Naive thymus-derived CD8-positive, alpha-beta T cell (primary cell): ENCODE measurements at regions not wholly inside any gene's neighbourhood (a gene's known extent, or its start where the extent isn't known, plus 50 kb on each side); places are given as distances from the start of the nearest gene placed in this dataset.
"Not testable (repeated sequence)": the region's sequence is repeated elsewhere in the genome, so short reads cannot be mapped to it uniquely, and the experiment has no call there.

Experiments
- ATAC-seq, 2 donors: fragments of 150-1000 bp; cut with Tn5 transposase in 1 of 2; sonication (Bioruptor Pico), chemical (Tn5 transposase) in 1 of 2; 1 replicate in 1 of 2; 2 replicates in 1 of 2; pipeline ENCODE4 v1.10.0; 2021; ENCODE audit warnings: mild to moderate bottlenecking in 2 of 2, moderate library complexity in 2 of 2
- POLR2A ChIA-PET: fragments of 350-600 bp; sonication (Branson Sonifier 250); formaldehyde crosslinking; loops from one replicate; lab custom pipeline; 2021; ENCODE audit warnings: antibody characterized with exemption; lab: Charles Lee
- DNase-seq, 10 donors: peaks; one replicate each; pipeline versions ENCODE4 v3.0.0 to v3.0.0-alpha.2; 2020 to 2022
- H3K27ac Mint-ChIP-seq, 10 donors: one replicate each; pipeline ENCODE4 v1.8.0; 2020 to 2022; ENCODE audit warnings: mild to moderate bottlenecking in 10 of 10, mixed read lengths in 10 of 10, moderate library complexity in 4 of 10, inconsistent platforms in 1 of 10
- H3K27me3 Mint-ChIP-seq, 5 donors: one replicate each; pipeline ENCODE4 v1.8.0; 2021 to 2022; ENCODE audit warnings: mixed read lengths in 5 of 5
- H3K36me3 Mint-ChIP-seq, 3 donors: one replicate each; pipeline ENCODE4 v1.8.0; 2020 to 2022; ENCODE audit warnings: mixed read lengths in 3 of 3, mild to moderate bottlenecking in 2 of 3, inconsistent platforms in 1 of 3
- H3K4me1 Mint-ChIP-seq, 4 donors: one replicate each; pipeline ENCODE4 v1.8.0; 2021 to 2022; ENCODE audit warnings: mixed read lengths in 4 of 4
- H3K4me3 Mint-ChIP-seq, 10 donors: one replicate each; pipeline ENCODE4 v1.8.0; 2020 to 2022; ENCODE audit warnings: mild to moderate bottlenecking in 10 of 10, mixed read lengths in 10 of 10, moderate library complexity in 6 of 10, inconsistent platforms in 1 of 10
- H3K9me3 Mint-ChIP-seq, 9 donors: one replicate each; pipeline ENCODE4 v1.8.0; 2020 to 2022; ENCODE audit warnings: mixed read lengths in 9 of 9, mild to moderate bottlenecking in 3 of 9, inconsistent platforms in 1 of 9, moderate library complexity in 1 of 9

DNA sequence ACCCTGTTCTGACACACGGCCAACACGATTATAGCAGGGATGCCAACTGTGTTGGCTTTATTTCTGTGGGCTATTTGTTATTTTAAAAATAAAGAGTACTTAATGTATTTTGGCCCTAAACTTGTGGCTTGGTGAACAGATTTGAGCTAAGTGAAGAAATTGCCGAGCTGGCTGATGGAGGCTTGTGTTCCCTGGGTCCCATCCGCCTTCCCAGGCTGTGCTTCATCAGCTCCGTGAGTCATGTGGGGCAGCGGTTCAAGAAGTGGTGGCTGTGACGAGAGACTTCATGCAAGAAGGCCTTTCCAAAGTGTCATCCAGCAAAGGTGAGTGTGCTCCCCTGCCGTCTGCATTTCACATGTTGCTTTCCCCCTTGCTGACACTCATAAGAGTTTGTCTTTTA is 73.6 kb upstream of the NCK2 start:
- H3K27me3 Mint-ChIP-seq: no peaks in the 10 kb centered on the region
- no peak overlapping the region for H3K27ac Mint-ChIP-seq
- H3K9me3 Mint-ChIP-seq: peaks cover 4 to 28% (median 14%) of the 10 kb centered on the region in 9 donors
- DNase-seq (no peak), ATAC-seq (no peak)
- peaks cover 0 to 7% (median 2%) of the 10 kb centered on the region in 4 donors for H3K4me1 Mint-ChIP-seq
- POLR2A ChIA-PET: no interaction called here
- H3K36me3 Mint-ChIP-seq: peaks cover 0 to 17% (median 13%) of the 10 kb centered on the region in 3 donors
- no peak overlapping the region for H3K4me3 Mint-ChIP-seq

DNA sequence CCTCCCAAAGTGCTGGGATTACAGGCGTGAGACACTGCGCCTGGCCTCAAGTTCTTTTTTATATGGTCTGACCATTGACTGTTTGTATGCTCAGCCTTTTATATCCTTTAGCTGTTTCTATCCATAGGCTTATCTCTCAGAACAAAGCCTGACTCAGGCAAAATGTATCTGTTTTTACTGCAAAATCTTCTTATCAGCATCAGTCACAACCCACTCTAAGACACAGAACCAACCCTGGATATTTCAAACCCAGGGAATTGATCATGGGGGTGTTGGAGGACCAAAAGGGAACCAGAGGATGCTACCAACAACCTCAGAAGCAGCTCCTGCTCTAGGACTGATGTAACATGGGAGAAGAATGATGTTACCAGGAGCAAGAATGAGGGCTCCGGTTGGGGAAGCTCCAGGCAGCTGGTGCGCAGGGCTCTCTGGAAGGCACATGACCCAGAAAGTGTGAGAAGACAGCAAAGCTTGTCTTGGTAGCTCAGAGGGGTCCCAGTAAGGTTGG is 75.3 kb upstream of the NCK2 start:
- H3K36me3 Mint-ChIP-seq: peaks cover 0 to 27% (median 27%) of the 10 kb centered on the region in 3 donors
- no peaks in the 10 kb centered on the region for H3K27me3 Mint-ChIP-seq
- no peak for DNase-seq
- no peak for ATAC-seq
- peaks cover 0 to 2% (median 0%) of the 10 kb centered on the region in 4 donors for H3K4me1 Mint-ChIP-seq
- POLR2A ChIA-PET: no interaction called here
- no peak overlapping the region for H3K4me3 Mint-ChIP-seq
- peaks cover 11 to 45% (median 24%) of the 10 kb centered on the region in 9 donors for H3K9me3 Mint-ChIP-seq
- no peak overlapping the region for H3K27ac Mint-ChIP-seq

DNA sequence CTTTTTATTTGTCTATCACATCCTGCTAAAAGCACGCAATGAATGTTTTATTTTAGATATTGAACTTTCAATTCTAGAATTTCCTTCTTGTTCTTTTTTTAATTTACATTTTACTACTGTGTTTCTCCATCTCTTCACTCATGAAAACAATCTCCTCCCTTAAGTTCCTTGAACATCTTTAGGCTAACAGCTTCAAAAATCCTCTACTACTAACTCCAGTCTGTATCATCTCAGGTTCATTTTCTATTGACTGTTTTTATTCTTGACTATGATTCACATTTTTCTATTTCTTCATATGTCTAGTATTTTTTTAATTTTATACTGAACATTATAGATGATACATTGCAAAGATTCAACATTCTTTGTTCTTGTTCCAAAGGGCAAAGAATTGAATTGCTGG is 79.2 kb upstream of the NCK2 start:
- H3K27me3 Mint-ChIP-seq: no peaks in the 10 kb centered on the region
- H3K4me3 Mint-ChIP-seq: no peak overlapping the region
- H3K27ac Mint-ChIP-seq: no peak overlapping the region
- ATAC-seq (no peak), DNase-seq (no peak)
- POLR2A ChIA-PET: no interaction called here
- H3K9me3 Mint-ChIP-seq: peaks cover 18 to 53% (median 24%) of the 10 kb centered on the region in 9 donors
- H3K4me1 Mint-ChIP-seq: no peaks in the 10 kb centered on the region
- H3K36me3 Mint-ChIP-seq: peaks cover 0 to 32% (median 27%) of the 10 kb centered on the region in 3 donors

- no peak overlapping the region for H3K4me3 Mint-ChIP-seq
- peaks cover 0 to 14% (median 8%) of the 10 kb centered on the region in 3 donors for H3K36me3 Mint-ChIP-seq
- no peaks in the 10 kb centered on the region for H3K27me3 Mint-ChIP-seq
- H3K4me1 Mint-ChIP-seq: no peaks in the 10 kb centered on the region
- POLR2A ChIA-PET: no interaction called here
- no peak for ATAC-seq
- no peak overlapping the region for H3K27ac Mint-ChIP-seq
- H3K9me3 Mint-ChIP-seq: peaks cover 5 to 18% (median 13%) of the 10 kb centered on the region in 9 donors
- no peak for DNase-seq
These were observed 84.2 kb upstream of the NCK2 start for GRCh38 chr2:105660489-105660888.

DNA sequence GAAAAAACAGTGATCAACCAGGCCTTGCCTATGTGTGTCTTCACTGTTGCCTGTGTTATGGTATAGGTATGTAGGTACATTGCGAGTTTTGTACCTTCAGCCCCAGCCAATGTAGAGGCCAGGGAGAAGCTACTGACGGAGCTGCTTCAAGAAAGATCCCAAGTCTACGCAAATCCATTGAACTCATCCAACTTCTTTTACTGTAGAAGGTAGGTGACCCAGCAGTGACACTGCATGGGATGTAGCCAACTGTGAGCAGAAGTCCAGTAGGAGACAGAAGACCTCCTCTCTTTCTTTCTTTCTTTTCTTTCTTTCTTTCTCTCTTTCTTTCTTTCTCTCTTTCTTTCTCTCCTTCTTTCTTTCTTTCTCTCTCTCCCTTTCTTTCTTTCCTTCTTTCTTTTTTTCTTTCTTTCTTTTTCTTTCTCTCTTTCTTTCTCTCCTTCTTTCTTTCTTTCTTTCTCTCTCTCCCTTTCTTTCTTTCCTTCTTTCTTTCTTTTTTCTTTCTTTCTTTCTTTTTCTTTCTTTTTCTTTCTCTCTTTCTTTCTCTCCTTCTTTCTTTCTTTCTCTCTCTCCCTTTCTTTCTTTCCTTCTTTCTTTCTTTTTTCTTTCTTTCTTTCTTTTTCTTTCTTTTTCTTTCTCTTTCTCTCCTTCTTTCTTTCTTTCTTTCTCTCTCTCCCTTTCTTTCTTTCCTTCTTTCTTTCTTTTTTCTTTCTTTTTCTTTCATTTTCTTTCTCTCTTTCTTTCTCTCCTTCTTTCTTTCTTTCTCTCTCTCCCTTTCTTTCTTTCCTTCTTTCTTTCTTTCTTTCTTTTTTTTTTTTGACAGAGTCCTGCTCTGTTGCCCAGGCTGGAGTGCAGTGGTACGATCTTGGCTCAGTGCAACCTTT is 88.7 kb upstream of the NCK2 start:
- not testable (repeated sequence) for H3K9me3 Mint-ChIP-seq

GRCh38 chr2:105655244-105655643 is 89.5 kb upstream of the NCK2 start:
- ATAC-seq: no peak
- POLR2A ChIA-PET: no interaction called here
- no peaks in the 10 kb centered on the region for H3K27me3 Mint-ChIP-seq

More for the DNA sequence above, 88.7 kb upstream of the NCK2 start:
- H3K27ac Mint-ChIP-seq: peak overlapping the region in 2 of 10 donors; percentile 31 to 43
- H3K36me3 Mint-ChIP-seq, ATAC-seq, DNase-seq, H3K27me3 Mint-ChIP-seq, H3K4me1 Mint-ChIP-seq, H3K4me3 Mint-ChIP-seq, POLR2A ChIA-PET: not testable (repeated sequence)

DNA sequence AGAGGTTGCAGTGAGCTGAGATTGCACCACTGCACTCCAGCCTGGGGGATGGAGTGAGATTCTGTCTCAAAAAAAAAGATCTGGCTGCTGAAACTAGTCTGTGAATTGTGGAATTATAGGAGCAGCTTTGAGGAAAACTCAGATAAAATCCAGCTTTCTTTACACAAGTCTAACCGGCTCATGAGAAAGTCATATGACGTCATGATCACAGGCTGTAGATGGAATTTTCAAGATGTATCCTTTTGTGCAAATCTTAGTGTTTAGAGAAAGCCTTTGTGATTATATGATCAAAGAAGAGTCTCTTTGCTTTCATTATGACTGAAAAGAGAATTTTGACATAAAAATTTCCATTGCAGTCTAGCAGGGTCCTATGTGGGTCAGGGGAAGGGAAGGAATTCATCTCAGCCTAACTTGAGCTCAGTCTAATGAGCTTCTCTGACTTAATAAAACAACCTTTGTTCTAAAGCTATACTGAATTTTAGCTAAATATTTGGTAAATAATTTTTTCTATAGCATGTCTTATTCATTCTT is 90.2 kb upstream of the NCK2 start:
- no peak for DNase-seq
- no peak for ATAC-seq
- H3K36me3 Mint-ChIP-seq: no peaks in the 10 kb centered on the region
- no peak overlapping the region for H3K4me3 Mint-ChIP-seq
- no peak overlapping the region for H3K27ac Mint-ChIP-seq
- no peaks in the 10 kb centered on the region for H3K27me3 Mint-ChIP-seq
- H3K4me1 Mint-ChIP-seq: peaks cover 0 to 2% (median 0%) of the 10 kb centered on the region in 4 donors
- peaks cover 0 to 2% (median 0%) of the 10 kb centered on the region in 9 donors for H3K9me3 Mint-ChIP-seq
- POLR2A ChIA-PET: no interaction called here

More at GRCh38 chr2:105655244-105655643, 89.5 kb upstream of the NCK2 start:
- no peak for DNase-seq
- H3K4me1 Mint-ChIP-seq: peaks cover 0 to 2% (median 0%) of the 10 kb centered on the region in 4 donors
- peaks cover 0 to 2% (median 0%) of the 10 kb centered on the region in 9 donors for H3K9me3 Mint-ChIP-seq
- no peaks in the 10 kb centered on the region for H3K36me3 Mint-ChIP-seq
- no peak overlapping the region for H3K4me3 Mint-ChIP-seq
- no peak overlapping the region for H3K27ac Mint-ChIP-seq

GRCh38 chr2:105653302-105653701 is 91.4 kb upstream of the NCK2 start:
- Mint-ChIP-seq H3K27ac (no peak overlapping the region), H3K4me3 (no peak overlapping the region), H3K36me3 (no peaks in the 10 kb centered on the region), H3K9me3 (peaks cover 0 to 3% (median 0%) of the 10 kb centered on the region in 9 donors), H3K27me3 (no peaks in the 10 kb centered on the region), H3K4me1 (peaks cover 0 to 2% (median under 1%) of the 10 kb centered on the region in 4 donors)
- ATAC-seq (no peak), DNase-seq (no peak)
- POLR2A ChIA-PET: interaction anchor here (0.7 kb wide), 1 partner anchor 107 kb away, joined by 5 read pairs; no protein-coding TSS in a partner anchor

DNA sequence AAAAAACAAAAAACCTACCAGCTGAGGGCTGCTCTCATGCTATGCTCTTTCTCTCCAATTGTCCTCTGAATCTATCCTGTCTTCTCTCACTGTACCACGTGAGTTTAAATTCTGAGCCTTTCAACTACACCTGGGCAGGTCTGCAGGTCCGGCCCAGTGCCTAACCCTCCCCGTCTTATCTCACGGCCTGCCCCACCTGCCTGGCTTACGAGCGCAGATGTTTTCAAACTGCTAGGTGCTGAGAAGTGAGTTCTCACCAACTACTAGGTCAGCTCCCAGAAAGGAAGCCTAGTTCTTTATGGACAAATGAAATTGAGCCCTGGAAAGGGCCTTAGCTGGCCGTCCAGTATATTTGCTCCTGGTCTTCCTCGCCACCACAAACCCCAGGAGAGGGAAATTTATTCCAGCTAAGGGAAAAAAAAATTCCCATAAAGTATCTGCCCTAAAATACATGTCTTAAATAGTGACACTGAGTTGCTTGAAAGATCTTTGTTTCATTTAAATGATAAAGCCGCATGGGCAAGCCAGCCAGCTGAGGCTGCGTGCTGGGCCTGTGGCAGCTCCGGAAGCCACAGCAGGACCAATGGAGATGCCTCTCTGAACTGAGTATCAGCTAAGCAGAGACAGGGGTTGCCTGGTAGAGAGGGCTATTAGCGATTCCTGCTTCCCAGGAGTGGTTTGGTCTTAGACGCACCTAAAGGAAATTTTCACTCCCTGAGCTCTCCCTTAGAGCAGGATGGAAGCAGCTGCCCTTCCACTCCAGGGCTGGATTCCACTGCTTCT is 92.5 kb upstream of the NCK2 start:
- no peaks in the 10 kb centered on the region for H3K36me3 Mint-ChIP-seq
- H3K27ac Mint-ChIP-seq: no peak overlapping the region
- POLR2A ChIA-PET: interaction anchor here (1.1 kb wide), 1 partner anchor 11 kb away, joined by 3 read pairs; no protein-coding TSS in a partner anchor
- ATAC-seq (no peak), DNase-seq (no peak)
- peaks cover 0 to 3% (median 0%) of the 10 kb centered on the region in 9 donors for H3K9me3 Mint-ChIP-seq
- no peaks in the 10 kb centered on the region for H3K27me3 Mint-ChIP-seq
- no peak overlapping the region for H3K4me3 Mint-ChIP-seq
- H3K4me1 Mint-ChIP-seq: peaks cover 0 to 2% (median under 1%) of the 10 kb centered on the region in 4 donors

GRCh38 chr2:105649534-105649933 is 95.2 kb upstream of the NCK2 start:
- Mint-ChIP-seq H3K9me3 (peaks cover 0 to 3% (median 0%) of the 10 kb centered on the region in 9 donors), H3K4me3 (no peak overlapping the region), H3K27me3 (no peaks in the 10 kb centered on the region), H3K36me3 (no peaks in the 10 kb centered on the region), H3K27ac (peak overlapping the region in 1 of 10 donors; percentile 13), H3K4me1 (peaks cover 0 to 3% (median 1%) of the 10 kb centered on the region in 4 donors)
- ATAC-seq (no peak), DNase-seq (no peak)
- POLR2A ChIA-PET: interaction anchor here (0.6 kb wide), 1 partner anchor 77 kb away, joined by 3 read pairs; no protein-coding TSS in a partner anchor

DNA sequence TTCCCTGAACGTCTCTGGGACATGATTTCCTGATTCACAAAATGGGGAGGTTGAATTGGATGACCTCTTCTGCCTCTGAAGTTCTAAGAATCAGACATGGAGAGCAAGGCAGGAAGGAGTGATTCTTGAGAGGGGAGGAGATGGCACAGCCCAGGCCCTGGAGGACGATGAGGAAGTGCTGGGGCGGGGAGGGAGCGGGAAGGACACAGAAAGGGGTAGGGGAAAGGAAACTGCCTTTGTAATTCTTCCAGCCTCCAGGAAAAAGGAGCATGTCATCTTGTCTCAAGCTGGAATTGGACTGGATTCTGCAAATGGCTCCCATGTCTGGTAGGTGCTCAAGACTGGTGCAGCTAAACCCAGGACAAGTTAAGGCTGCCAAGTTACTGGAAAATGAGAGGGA is 97.0 kb upstream of the NCK2 start:
- peaks cover 0 to 3% (median 1%) of the 10 kb centered on the region in 4 donors for H3K4me1 Mint-ChIP-seq
- POLR2A ChIA-PET: no interaction called here
- H3K27me3 Mint-ChIP-seq: no peaks in the 10 kb centered on the region
- peaks cover 0 to 3% (median 0%) of the 10 kb centered on the region in 9 donors for H3K9me3 Mint-ChIP-seq
- H3K4me3 Mint-ChIP-seq: no peak overlapping the region
- H3K27ac Mint-ChIP-seq: no peak overlapping the region
- no peaks in the 10 kb centered on the region for H3K36me3 Mint-ChIP-seq
- ATAC-seq (no peak), DNase-seq (no peak)

DNA sequence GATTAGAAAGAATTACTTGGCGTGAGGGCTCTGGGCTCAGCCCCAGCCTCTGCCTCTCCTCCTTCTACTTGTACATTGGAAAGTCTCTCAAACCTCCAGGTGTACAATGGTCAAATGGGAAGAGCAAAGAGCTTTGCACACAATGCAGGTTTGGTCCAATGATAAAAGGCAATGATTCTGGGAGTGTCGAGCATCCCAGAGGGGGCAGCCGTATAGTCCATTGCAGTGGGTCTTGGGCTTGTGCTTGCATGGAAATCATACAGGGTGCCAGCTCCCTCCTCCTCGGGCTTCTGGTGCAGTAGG is 98.0 kb upstream of the NCK2 start:
- no peak for DNase-seq
- Mint-ChIP-seq H3K27me3 (peaks cover 0 to 2% (median 0%) of the 10 kb centered on the region in 5 donors), H3K9me3 (peaks cover 0 to 3% (median 0%) of the 10 kb centered on the region in 9 donors), H3K4me3 (no peak overlapping the region), H3K27ac (no peak overlapping the region), H3K4me1 (peaks cover 0 to 3% (median 1%) of the 10 kb centered on the region in 4 donors), H3K36me3 (no peaks in the 10 kb centered on the region)
- POLR2A ChIA-PET: no interaction called here
- ATAC-seq: no peak
